PC-3 (cell line): ENCODE measurements at regions not wholly inside any gene's neighbourhood (a gene's known extent, or its start where the extent isn't known, plus 50 kb on each side); places are given as distances from the start of the nearest gene placed in this dataset.

ENCODE experiments used
- ATAC-seq: fragments of 200-7000 bp; cut with Tn5 transposase; 2 replicates; pipeline ENCODE4 v1.9.1; 2020; ENCODE audit warnings: mild to moderate bottlenecking, moderate library complexity
- BruUV-seq: library from RNA; stranded (reverse); fragments of 400-500 nt; replicated peaks from 2 replicates; lab custom pipeline; 2021; lab: Mats Ljungman, UMichigan
- CTCF ChIA-PET: fragments of 300-600 bp; sonication (Branson Sonifier 250); formaldehyde crosslinking; loops from one replicate; lab custom pipeline; 2022; ENCODE audit warnings: antibody characterized with exemption; lab: Charles Lee
- POLR2A ChIA-PET: fragments of 300-600 bp; sonication (Branson Sonifier 250); formaldehyde crosslinking; loops from one replicate; lab custom pipeline; 2022; ENCODE audit warnings: antibody characterized with exemption; ENCODE audit not compliant: unreplicated experiment; lab: Charles Lee
- DNase-seq: peaks from one replicate; pipeline ENCODE4 v3.0.0-alpha.2; 2015
- H2AFZ ChIP-seq: fragments of 300-600 bp; sonication (generic); 2 replicates; pipeline ENCODE4 v1.6.0; 2016; ENCODE audit warnings: antibody characterized with exemption, low read length
- H3F3A ChIP-seq: fragments of 300-600 bp; sonication (generic); one replicate; pipeline ENCODE4 v1.6.0; 2017; ENCODE audit warnings: antibody characterized with exemption, low read length, control low read depth, mild to moderate bottlenecking; ENCODE audit not compliant: unreplicated experiment
- H3K27ac ChIP-seq: fragments of 300-600 bp; sonication (generic); 2 replicates; pipeline ENCODE4 v1.5.1; 2016; ENCODE audit warnings: mild to moderate bottlenecking, low read length
- H3K27me3 ChIP-seq: fragments of 300-600 bp; sonication (generic); 2 replicates; pipeline ENCODE4 v1.6.1; 2016; ENCODE audit warnings: low read length, mixed read lengths
- H3K36me3 ChIP-seq: fragments of 300-600 bp; sonication (generic); 2 replicates; pipeline ENCODE4 v1.6.1; 2016; ENCODE audit warnings: low read depth, mixed run types, low read length, mixed read lengths
- H3K4me1 ChIP-seq: fragments of 300-600 bp; sonication (generic); 2 replicates; pipeline ENCODE4 v1.5.1; 2016; ENCODE audit warnings: low read length; ENCODE audit not compliant: insufficient read depth
- H3K4me2 ChIP-seq: fragments of 300-600 bp; sonication (generic); 2 replicates; pipeline ENCODE4 v1.6.0; 2016; ENCODE audit warnings: low read length
- H3K4me3 ChIP-seq: fragments of 300-600 bp; sonication (generic); 2 replicates; pipeline ENCODE4 v1.5.1; 2016; ENCODE audit warnings: mild to moderate bottlenecking, low read length, mixed read lengths
- H3K79me2 ChIP-seq: fragments of 300-600 bp; sonication (generic); 2 replicates; pipeline ENCODE4 v1.6.1; 2017; ENCODE audit warnings: low read length, mixed read lengths
- H3K9ac ChIP-seq: fragments of 300-600 bp; sonication (generic); 2 replicates; pipeline ENCODE4 v1.6.0; 2016; ENCODE audit warnings: mild to moderate bottlenecking, low read length
- H3K9me2 ChIP-seq: fragments of 300-600 bp; sonication (generic); replicated peaks from 2 replicates; pipeline ENCODE4 v1.6.1; 2016; ENCODE audit warnings: mixed run types, low read length, mixed read lengths
- H3K9me3 ChIP-seq: fragments of 300-600 bp; sonication (generic); 2 replicates; pipeline ENCODE4 v1.6.1; 2016; ENCODE audit warnings: low read length, mixed read lengths
- H4K20me1 ChIP-seq: fragments of 300-600 bp; sonication (generic); 2 replicates; pipeline ENCODE4 v1.6.1; 2016; ENCODE audit warnings: low read length, mixed read lengths
- CTCF ChIP-seq: fragments of 300-600 bp; sonication (generic); conservative IDR thresholded peaks from 2 replicates; pipeline ENCODE4 v1.5.1; 2017; ENCODE audit warnings: antibody characterized with exemption, low read depth, mild to moderate bottlenecking, low read length
- EZH2 ChIP-seq: fragments of 300-600 bp; sonication (generic); IDR thresholded peaks from one replicate; pipeline ENCODE4 v1.6.1; 2017; ENCODE audit warnings: antibody characterized with exemption, mild to moderate bottlenecking, low read length; ENCODE audit not compliant: unreplicated experiment
- EZH2phosphoT487 ChIP-seq: fragments of 300-600 bp; sonication (generic); IDR thresholded peaks from 2 replicates; pipeline ENCODE4 v1.6.1; 2018; ENCODE audit warnings: mild to moderate bottlenecking, antibody characterized with exemption, low read length, borderline replicate concordance
- intact Hi-C: fragments of 100-400 bp; cut with micrococcal nuclease; formaldehyde crosslinking; loops from 2 replicates; pipeline ENCODE4 v1.9.0; 2023

GRCh38 chr14:89640141-89640540 lies 223.1 kb upstream of the FOXN3 start:
- Histone ChIP-seq H3K9me3 (no peaks in the 10 kb centered on the region), H3K4me1 (no peaks in the 10 kb centered on the region), H2AFZ (no peak overlapping the region), H3K4me3 (no peak overlapping the region), H4K20me1 (no peaks in the 10 kb centered on the region), H3K9ac (no peak overlapping the region), H3K27ac (no peak overlapping the region), H3K36me3 (no peaks in the 10 kb centered on the region), H3K9me2 (no peaks in the 10 kb centered on the region), H3K27me3 (peaks cover 15% of the 10 kb centered on the region), H3K79me2 (no peaks in the 10 kb centered on the region), H3K4me2 (no peak overlapping the region), H3F3A (no peaks in the 10 kb centered on the region)
- TF ChIP-seq EZH2 (no peak), EZH2phosphoT487 (no peak), CTCF (no peak)
- DNase-seq (no peak), ATAC-seq (no peak)
- CTCF ChIA-PET = no interaction called here
- intact Hi-C loops = no loop called here
- no TSS peak for BruUV-seq
- POLR2A ChIA-PET = no interaction called here

DNA sequence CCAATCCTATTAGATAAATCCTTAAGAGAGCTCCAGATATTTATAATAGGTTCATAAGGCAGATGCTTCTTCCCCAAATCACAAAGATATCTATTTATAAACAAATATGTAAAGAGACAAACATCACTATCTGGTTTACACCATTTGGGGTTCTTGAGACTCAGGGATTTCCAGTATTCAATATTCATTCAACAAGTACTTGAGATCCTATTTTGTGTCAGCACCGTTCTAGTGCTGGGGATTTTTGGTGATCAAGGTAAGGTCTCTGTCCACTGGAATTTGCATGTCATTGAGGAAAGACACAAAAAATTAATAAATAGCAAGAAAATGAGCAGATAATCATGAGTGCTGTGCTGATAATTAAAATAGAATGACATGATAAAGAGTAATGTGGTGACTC lies 222.7 kb upstream of the FOXN3 start:
- H3F3A ChIP-seq = no peaks in the 10 kb centered on the region
- H2AFZ ChIP-seq = no peak overlapping the region
- no peaks in the 10 kb centered on the region for H3K9me3 ChIP-seq
- H3K4me2 ChIP-seq = no peak overlapping the region
- no peak overlapping the region for H3K4me3 ChIP-seq
- no peaks in the 10 kb centered on the region for H3K4me1 ChIP-seq
- ChIA-PET POLR2A (no interaction called here), CTCF (no interaction called here)
- no peak overlapping the region for H3K9ac ChIP-seq
- H3K9me2 ChIP-seq = no peaks in the 10 kb centered on the region
- TF ChIP-seq CTCF (no peak), EZH2 (no peak), EZH2phosphoT487 (no peak)
- no peaks in the 10 kb centered on the region for H3K79me2 ChIP-seq
- DNase-seq (no peak), ATAC-seq (no peak)
- H3K36me3 ChIP-seq = no peaks in the 10 kb centered on the region
- no peak overlapping the region for H3K27ac ChIP-seq
- H4K20me1 ChIP-seq = no peaks in the 10 kb centered on the region
- peaks cover 15% of the 10 kb centered on the region for H3K27me3 ChIP-seq
- intact Hi-C loops = no loop called here
- no TSS peak for BruUV-seq

DNA sequence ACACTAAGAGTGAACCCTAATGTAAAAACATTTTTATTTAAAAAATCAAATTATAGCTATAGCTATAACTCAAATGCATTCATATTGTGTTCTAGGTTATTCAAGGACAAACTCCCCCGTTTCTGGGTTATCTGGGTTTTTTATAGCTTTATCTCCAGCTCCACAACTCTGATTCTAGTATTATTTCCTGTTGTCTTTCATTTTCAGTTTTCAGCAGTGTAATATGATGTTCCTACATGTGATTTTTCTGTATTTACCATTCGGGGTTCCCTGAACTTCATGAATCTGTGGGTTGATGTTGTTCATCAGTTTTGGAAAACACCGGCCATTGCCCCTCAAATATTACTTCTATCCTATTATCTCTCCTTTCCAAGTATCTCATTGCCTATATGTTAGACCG lies 221.9 kb upstream of the FOXN3 start:
- Histone ChIP-seq H3K4me3 (no peak overlapping the region), H3K9ac (no peak overlapping the region), H3K4me2 (no peak overlapping the region), H3F3A (no peaks in the 10 kb centered on the region), H3K4me1 (no peaks in the 10 kb centered on the region), H3K36me3 (no peaks in the 10 kb centered on the region), H3K27me3 (peaks cover 15% of the 10 kb centered on the region), H3K9me3 (no peaks in the 10 kb centered on the region), H4K20me1 (no peaks in the 10 kb centered on the region), H2AFZ (no peak overlapping the region), H3K9me2 (no peaks in the 10 kb centered on the region), H3K79me2 (no peaks in the 10 kb centered on the region), H3K27ac (no peak overlapping the region)
- no peak for TF ChIP-seq CTCF
- TF ChIP-seq EZH2 = no peak
- TF ChIP-seq EZH2phosphoT487 = no peak
- POLR2A ChIA-PET = interaction anchor here (0.6 kb wide), 1 partner anchor 10 kb away, joined by 3 read pairs; no protein-coding TSS in a partner anchor
- ATAC-seq = no peak
- intact Hi-C loops = no loop called here
- no TSS peak for BruUV-seq
- CTCF ChIA-PET = no interaction called here
- DNase-seq = no peak
